ENCODE measurements at regions not wholly inside any gene's neighbourhood (a gene's known extent, or its start where the extent isn't known, plus 50 kb on each side); places are given as distances from the start of the nearest gene placed in this dataset.

DNA sequence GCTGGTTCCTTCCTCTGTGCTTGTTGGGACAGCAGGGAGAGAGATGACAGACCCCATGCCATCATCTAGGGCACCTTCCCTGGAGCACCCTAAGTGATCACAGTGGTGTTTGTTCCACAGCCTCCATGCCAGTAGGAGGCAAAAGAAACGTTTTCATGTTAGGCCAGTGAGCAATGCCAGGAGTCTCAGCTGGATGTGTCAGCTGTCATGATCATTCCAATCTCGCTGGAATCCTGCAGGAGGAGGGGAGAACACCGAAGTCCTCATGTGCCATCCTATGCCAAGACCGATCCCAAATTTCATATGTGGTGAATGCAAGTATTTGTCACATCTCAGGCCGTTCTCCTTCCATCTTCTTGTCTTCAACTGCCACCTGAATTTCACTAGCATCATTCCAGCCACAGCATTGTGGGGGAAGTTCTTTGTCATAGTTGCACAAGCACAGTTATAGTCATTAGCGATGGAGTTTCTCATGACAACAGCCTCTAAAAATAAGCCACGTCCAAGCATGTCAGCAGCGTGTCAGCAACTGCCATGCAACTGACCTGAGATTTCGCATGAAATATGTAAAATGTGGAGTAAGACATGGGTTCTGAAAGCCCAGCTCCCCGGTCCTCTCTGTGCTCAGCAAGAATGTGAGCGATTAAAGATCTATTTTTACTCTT is 97.2 kb upstream of the DNAH5 start:
- no peak for TF ChIP-seq POLR2A (IDR thresholded peaks at IDR 0.05)
- TF ChIP-seq, protein P1, sequence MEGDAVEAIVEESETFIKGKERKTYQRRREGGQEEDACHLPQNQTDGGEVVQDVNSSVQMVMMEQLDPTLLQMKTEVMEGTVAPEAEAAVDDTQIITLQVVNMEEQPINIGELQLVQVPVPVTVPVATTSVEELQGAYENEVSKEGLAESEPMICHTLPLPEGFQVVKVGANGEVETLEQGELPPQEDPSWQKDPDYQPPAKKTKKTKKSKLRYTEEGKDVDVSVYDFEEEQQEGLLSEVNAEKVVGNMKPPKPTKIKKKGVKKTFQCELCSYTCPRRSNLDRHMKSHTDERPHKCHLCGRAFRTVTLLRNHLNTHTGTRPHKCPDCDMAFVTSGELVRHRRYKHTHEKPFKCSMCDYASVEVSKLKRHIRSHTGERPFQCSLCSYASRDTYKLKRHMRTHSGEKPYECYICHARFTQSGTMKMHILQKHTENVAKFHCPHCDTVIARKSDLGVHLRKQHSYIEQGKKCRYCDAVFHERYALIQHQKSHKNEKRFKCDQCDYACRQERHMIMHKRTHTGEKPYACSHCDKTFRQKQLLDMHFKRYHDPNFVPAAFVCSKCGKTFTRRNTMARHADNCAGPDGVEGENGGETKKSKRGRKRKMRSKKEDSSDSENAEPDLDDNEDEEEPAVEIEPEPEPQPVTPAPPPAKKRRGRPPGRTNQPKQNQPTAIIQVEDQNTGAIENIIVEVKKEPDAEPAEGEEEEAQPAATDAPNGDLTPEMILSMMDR (IDR thresholded peaks at IDR 0.05): no peak

All from esophagus squamous epithelium (tissue), 4 donors.